T-helper 1 cell treated with Interleukin-12 subunit alpha and Interleukin-12 subunit beta and Interleukin-4 antibody, amounts not matched to agents 30 μg/mL and 1 μg/mL, for 36 hours (primary cell): ENCODE measurements at regions not wholly inside any gene's neighbourhood (a gene's known extent, or its start where the extent isn't known, plus 50 kb on each side); places are given as distances from the start of the nearest gene placed in this dataset.

Source experiments
- H3K27ac Mint-ChIP-seq: one replicate; pipeline ENCODE4 v1.8.0; 2021; ENCODE audit warnings: mild to moderate bottlenecking, mixed read lengths
- H3K27me3 Mint-ChIP-seq: one replicate; pipeline ENCODE4 v1.8.0; 2021; ENCODE audit warnings: low read depth, mixed read lengths
- H3K36me3 Mint-ChIP-seq: one replicate; pipeline ENCODE4 v1.8.0; 2021; ENCODE audit warnings: low read depth, mixed read lengths
- H3K4me1 Mint-ChIP-seq: one replicate; pipeline ENCODE4 v1.8.0; 2021; ENCODE audit warnings: low read depth, mixed read lengths
- H3K4me3 Mint-ChIP-seq: one replicate; pipeline ENCODE4 v1.8.0; 2021; ENCODE audit warnings: mild to moderate bottlenecking, moderate library complexity, mixed read lengths
- H3K9me3 Mint-ChIP-seq: one replicate; pipeline ENCODE4 v1.8.0; 2021; ENCODE audit warnings: mixed read lengths

DNA sequence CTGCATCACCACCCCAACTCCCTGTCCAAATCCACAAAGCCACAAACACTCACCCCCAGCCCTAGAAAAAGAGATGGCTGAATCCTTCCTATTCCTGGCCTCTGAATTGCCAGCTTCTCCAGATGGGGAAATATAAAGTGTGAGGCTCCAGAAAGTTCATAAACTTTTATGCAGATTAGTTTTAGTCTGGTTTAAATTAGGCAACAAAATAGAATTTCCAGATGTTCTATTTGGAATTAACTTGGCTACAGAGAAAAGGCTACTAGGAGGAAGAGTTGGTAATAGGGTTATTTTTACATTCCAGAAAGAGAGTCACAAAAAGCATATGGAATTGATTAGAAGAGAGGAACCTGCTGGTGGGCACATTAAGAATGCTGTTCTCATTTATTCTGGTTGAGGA is 56.0 kb downstream of the EN1 start:
- no peak overlapping the region for H3K4me3 Mint-ChIP-seq
- no peak overlapping the region for H3K27ac Mint-ChIP-seq
- no peaks in the 10 kb centered on the region for H3K36me3 Mint-ChIP-seq
- no peaks in the 10 kb centered on the region for H3K27me3 Mint-ChIP-seq
- no peaks in the 10 kb centered on the region for H3K4me1 Mint-ChIP-seq
- no peaks in the 10 kb centered on the region for H3K9me3 Mint-ChIP-seq

DNA sequence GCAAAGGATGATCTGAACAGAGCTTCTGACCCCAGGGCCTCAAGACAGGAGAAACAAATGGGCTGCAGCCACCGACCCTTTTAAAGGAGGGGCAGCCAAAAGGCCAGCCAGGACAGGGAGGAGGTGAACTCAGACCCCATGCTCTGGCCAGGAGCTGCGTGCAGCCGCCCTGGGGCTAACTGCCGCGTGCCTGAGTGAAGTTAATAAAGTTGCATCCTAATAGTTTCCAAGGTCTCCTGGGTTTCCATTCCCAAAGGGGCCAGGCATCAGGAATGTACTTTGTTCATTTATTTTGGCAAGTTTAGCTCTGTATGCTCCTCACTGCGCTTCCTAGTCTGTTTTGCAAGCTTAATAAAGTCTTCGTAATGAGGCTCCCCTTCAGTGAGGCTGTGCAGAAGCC is 60.7 kb downstream of the EN1 start:
- no peaks in the 10 kb centered on the region for H3K27me3 Mint-ChIP-seq
- no peaks in the 10 kb centered on the region for H3K9me3 Mint-ChIP-seq
- no peaks in the 10 kb centered on the region for H3K36me3 Mint-ChIP-seq
- no peak overlapping the region for H3K27ac Mint-ChIP-seq
- no peaks in the 10 kb centered on the region for H3K4me1 Mint-ChIP-seq
- no peak overlapping the region for H3K4me3 Mint-ChIP-seq

GRCh38 chr2:118784860-118785259 is 62.6 kb downstream of the EN1 start:
- H3K4me3 Mint-ChIP-seq: no peak overlapping the region
- H3K27ac Mint-ChIP-seq: no peak overlapping the region
- peaks cover 5% of the 10 kb centered on the region for H3K27me3 Mint-ChIP-seq
- H3K4me1 Mint-ChIP-seq: no peaks in the 10 kb centered on the region
- no peaks in the 10 kb centered on the region for H3K36me3 Mint-ChIP-seq
- H3K9me3 Mint-ChIP-seq: no peaks in the 10 kb centered on the region

DNA sequence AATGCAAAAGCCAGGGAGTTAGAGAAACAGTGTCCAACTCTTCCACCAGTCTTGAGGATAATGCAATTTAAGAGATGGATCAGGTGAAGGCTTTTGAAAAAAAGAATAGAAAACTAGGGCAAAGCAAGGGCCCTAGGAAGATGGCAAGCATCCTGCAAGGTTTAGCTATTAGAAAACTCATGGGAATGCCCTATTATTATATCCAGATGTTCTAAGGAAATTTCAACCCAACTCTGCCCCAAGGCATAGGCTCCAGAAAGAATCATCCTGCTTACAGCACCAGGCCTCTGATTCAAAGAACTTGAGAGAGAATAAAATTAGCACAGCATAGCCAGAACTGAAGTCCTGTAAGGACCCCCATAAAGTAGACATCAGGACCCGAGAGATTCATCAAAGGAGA is 68.1 kb downstream of the EN1 start:
- no peak overlapping the region for H3K4me3 Mint-ChIP-seq
- no peaks in the 10 kb centered on the region for H3K36me3 Mint-ChIP-seq
- peaks cover 23% of the 10 kb centered on the region for H3K27me3 Mint-ChIP-seq
- no peak overlapping the region for H3K27ac Mint-ChIP-seq
- H3K9me3 Mint-ChIP-seq: no peaks in the 10 kb centered on the region
- peaks cover 3% of the 10 kb centered on the region for H3K4me1 Mint-ChIP-seq

GRCh38 chr2:118774458-118775133 is 72.9 kb downstream of the EN1 start:
- peaks cover 6% of the 10 kb centered on the region for H3K4me1 Mint-ChIP-seq
- no peaks in the 10 kb centered on the region for H3K36me3 Mint-ChIP-seq
- H3K4me3 Mint-ChIP-seq: peak overlapping the region; percentile 34
- H3K9me3 Mint-ChIP-seq: no peaks in the 10 kb centered on the region
- H3K27ac Mint-ChIP-seq: no peak overlapping the region
- peaks cover 34% of the 10 kb centered on the region for H3K27me3 Mint-ChIP-seq

GRCh38 chr2:118773826-118774225 is 73.6 kb downstream of the EN1 start:
- peaks cover 34% of the 10 kb centered on the region for H3K27me3 Mint-ChIP-seq
- H3K4me1 Mint-ChIP-seq: peaks cover 6% of the 10 kb centered on the region
- no peak overlapping the region for H3K4me3 Mint-ChIP-seq
- no peaks in the 10 kb centered on the region for H3K36me3 Mint-ChIP-seq
- no peak overlapping the region for H3K27ac Mint-ChIP-seq
- no peaks in the 10 kb centered on the region for H3K9me3 Mint-ChIP-seq

- H3K27me3 Mint-ChIP-seq: peaks cover 34% of the 10 kb centered on the region
- H3K4me1 Mint-ChIP-seq: peaks cover 6% of the 10 kb centered on the region
- H3K4me3 Mint-ChIP-seq: no peak overlapping the region
- H3K27ac Mint-ChIP-seq: no peak overlapping the region
- H3K9me3 Mint-ChIP-seq: no peaks in the 10 kb centered on the region
- no peaks in the 10 kb centered on the region for H3K36me3 Mint-ChIP-seq
These were observed 74.8 kb downstream of the EN1 start for GRCh38 chr2:118772487-118773200.

DNA sequence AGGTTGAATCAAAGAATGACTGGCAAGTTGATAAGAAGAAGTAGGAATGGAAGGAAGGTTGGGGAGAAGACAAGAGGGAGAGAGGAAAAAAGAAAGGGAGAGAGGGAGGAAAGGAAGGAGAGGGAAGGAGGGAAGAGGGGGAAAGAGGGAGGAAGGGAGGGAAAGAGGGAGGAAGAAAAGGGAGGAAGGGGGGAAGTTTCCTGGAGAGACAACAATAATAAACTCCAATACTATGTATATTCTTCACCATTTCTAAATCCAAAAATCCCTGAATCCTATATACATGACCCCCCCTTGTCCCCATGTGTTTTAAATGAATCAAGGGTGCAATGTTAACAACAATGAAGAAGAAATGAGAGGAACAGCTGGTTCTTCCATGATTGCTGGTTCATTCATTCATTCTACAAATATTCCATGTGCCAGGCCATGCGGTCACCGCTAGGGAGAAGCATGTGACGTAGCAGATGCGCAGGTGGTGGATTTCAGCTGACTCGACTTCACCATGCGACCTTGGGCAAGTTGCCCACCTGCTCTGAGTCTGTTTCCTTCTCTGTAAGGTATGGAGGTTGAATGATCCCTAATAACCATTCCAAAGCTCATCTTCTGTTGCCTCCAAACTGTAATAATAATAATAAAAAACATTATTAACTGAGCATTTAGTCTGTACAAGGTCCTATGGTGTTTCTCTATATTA is 77.6 kb downstream of the EN1 start:
- Mint-ChIP-seq H3K9me3 (no peaks in the 10 kb centered on the region), H3K36me3 (no peaks in the 10 kb centered on the region), H3K4me3 (no peak overlapping the region), H3K27ac (no peak overlapping the region), H3K27me3 (peaks cover 35% of the 10 kb centered on the region), H3K4me1 (peaks cover 3% of the 10 kb centered on the region)

DNA sequence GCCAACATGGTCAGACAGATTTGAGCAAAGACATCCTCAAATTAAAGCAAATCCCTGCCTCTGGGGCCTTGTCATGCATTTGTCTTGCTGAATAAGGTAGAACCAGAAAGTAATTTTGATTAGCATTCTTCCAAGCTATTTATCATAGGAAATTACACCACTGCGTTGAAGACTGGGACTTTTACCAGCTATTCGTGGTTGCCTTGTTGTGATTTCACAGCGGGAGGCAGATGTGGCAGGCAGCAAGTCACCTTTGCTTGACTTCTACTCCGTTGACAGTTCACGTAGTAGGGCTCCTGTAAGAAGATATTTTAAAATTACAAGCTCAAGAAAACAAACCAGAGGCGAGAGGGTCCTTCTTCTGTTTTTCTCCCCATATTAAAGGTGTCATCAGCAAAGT is 80.6 kb downstream of the EN1 start:
- Mint-ChIP-seq H3K36me3 (no peaks in the 10 kb centered on the region), H3K4me1 (no peaks in the 10 kb centered on the region), H3K27ac (no peak overlapping the region), H3K4me3 (no peak overlapping the region), H3K9me3 (no peaks in the 10 kb centered on the region), H3K27me3 (peaks cover 43% of the 10 kb centered on the region)

DNA sequence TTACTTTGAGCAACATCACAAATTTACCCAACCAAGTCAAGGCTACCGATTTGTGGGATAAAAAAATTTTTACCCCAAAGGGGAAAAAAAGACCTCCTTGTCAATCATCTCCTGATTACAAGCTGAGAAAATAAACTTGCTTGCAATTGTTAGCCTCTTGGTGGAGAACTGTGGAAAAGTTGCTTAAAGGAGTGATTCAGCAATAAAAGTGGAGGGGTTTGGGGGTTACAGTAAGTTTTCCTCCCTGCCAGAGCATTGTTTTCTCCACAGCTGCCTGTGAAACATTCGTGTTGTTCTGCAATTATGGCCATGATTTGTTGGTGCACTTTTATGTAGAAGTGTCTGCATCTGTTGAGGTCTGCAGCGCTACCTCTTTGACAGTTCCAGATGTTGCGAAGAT is 82.6 kb downstream of the EN1 start:
- no peaks in the 10 kb centered on the region for H3K36me3 Mint-ChIP-seq
- no peaks in the 10 kb centered on the region for H3K9me3 Mint-ChIP-seq
- no peak overlapping the region for H3K4me3 Mint-ChIP-seq
- H3K27me3 Mint-ChIP-seq: peaks cover 43% of the 10 kb centered on the region
- H3K27ac Mint-ChIP-seq: no peak overlapping the region
- no peaks in the 10 kb centered on the region for H3K4me1 Mint-ChIP-seq

DNA sequence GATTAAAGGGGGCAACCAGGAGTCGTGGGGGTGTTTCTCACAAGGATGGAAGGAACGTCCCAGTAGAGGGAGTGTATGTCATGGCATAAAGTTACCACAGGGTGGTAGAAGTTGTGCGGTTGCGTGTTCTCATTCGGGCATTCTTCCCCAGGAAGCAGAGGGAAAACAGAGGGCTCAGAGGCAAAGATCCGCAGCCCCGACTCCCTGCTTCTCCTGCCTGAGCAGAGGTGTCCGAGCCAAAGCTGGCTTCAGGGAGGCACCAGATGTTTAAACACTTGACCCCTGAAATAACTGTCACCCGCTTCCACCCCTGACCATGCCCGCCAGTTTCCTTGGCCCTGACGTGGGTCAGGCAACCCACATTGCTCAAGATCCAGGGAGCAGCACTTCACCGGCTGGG is 83.7 kb downstream of the EN1 start:
- Mint-ChIP-seq H3K27me3 (peaks cover 43% of the 10 kb centered on the region), H3K36me3 (no peaks in the 10 kb centered on the region), H3K9me3 (no peaks in the 10 kb centered on the region), H3K27ac (no peak overlapping the region), H3K4me3 (no peak overlapping the region), H3K4me1 (no peaks in the 10 kb centered on the region)

- H3K27me3 Mint-ChIP-seq: peaks cover 43% of the 10 kb centered on the region
- no peak overlapping the region for H3K27ac Mint-ChIP-seq
- no peaks in the 10 kb centered on the region for H3K4me1 Mint-ChIP-seq
- H3K4me3 Mint-ChIP-seq: no peak overlapping the region
- no peaks in the 10 kb centered on the region for H3K36me3 Mint-ChIP-seq
- no peaks in the 10 kb centered on the region for H3K9me3 Mint-ChIP-seq
These were observed 85.2 kb downstream of the EN1 start for GRCh38 chr2:118762290-118762689.

DNA sequence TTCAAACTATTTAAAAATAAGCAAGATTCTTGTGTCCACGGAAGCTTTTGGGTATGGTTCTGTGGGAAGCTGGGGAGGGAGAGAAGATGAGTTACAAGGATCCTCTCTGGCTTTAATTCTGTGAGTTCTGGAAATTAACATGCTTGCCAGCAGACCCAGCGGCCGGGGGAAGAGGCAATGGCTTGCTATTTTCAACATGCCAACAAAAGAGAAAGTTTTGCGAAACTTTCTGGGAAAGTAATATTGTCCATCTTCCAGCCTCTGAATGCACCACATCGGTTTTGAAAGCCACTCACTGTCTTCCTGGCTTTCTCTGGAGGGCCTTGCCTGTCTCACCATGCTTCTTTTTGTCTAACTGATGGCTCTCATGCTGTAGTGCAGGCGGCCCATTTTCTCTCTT is 85.7 kb downstream of the EN1 start:
- Mint-ChIP-seq H3K27me3 (peaks cover 43% of the 10 kb centered on the region), H3K4me3 (no peak overlapping the region), H3K9me3 (no peaks in the 10 kb centered on the region), H3K27ac (no peak overlapping the region), H3K4me1 (no peaks in the 10 kb centered on the region), H3K36me3 (no peaks in the 10 kb centered on the region)

DNA sequence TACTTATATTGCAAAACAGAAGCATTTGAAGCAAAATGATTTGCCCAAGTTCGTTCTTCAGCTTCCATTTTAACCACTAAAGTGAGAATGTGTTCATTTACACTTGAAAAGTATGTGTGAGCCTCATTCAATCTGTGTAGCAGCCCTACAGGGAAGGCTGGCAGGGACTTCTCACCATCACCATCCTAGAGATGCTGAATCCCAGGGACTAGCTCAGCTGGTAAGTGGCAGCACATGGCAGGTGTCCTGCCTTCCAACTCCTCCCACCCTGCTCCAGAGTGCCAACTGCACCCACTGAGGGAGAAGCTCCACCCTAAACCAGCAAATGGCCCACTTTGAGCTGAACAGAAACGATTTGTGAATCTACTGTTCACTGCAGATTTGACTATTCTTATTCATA is 91.5 kb downstream of the EN1 start:
- Mint-ChIP-seq H3K27ac (no peak overlapping the region), H3K36me3 (no peaks in the 10 kb centered on the region), H3K4me1 (no peaks in the 10 kb centered on the region), H3K9me3 (no peaks in the 10 kb centered on the region), H3K4me3 (no peak overlapping the region), H3K27me3 (peaks cover 5% of the 10 kb centered on the region)

DNA sequence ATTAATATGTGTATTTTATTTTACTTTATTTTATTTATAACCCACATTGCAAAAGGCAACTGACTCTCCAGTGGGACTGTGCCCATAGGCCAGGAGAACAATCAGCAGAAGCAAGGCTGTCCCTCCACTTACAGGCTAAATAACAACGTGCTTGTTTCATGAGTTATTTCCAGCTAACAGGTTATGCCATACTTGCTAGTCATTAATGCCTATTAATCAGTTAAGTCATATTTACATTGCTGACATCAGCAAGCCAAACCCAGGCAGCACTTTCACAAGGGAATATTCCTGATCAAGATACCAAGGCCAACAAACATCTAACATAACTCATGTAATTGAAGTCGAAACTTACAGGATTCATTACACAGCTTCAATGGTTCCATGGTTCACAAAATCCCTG is 92.1 kb downstream of the EN1 start:
- Mint-ChIP-seq H3K27ac (no peak overlapping the region), H3K27me3 (no peaks in the 10 kb centered on the region), H3K4me1 (no peaks in the 10 kb centered on the region), H3K9me3 (no peaks in the 10 kb centered on the region), H3K4me3 (no peak overlapping the region), H3K36me3 (no peaks in the 10 kb centered on the region)
